Right hindlimb (tissue), 1 donor: ENCODE measurements at regions not wholly inside any gene's neighbourhood (a gene's known extent, or its start where the extent isn't known, plus 50 kb on each side); places are given as distances from the start of the nearest gene placed in this dataset.
A peak's percentile ranks its signal among the peaks of the same experiment; 100 is the strongest.
"Not testable (repeated sequence)": the region's sequence is repeated elsewhere in the genome, so short reads cannot be mapped to it uniquely, and the experiment has no call there.

ENCODE experiments used
- DNase-seq: peaks from one replicate; pipeline ENCODE4 v3.0.0-alpha.2; 2018

DNA sequence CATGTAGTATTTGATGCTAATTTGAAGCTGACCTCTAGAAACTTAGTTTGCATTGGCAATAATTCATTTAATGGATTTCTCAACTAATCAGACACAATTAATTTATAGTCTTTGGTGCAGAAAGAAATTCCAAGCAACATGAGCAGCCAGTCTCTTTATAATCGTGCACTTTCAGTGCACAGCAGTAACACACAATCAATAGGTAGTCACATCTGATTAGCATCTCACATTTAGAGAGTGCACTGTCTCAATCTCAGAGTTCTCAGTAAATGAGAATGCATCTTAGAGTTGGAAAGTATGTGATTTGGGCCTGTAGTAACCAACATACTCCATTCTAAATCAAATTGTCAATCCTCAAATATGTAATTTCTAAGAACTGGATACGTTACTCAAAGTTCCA is 377.6 kb downstream of the POM121L12 start:
- DNase-seq = no peak

DNA sequence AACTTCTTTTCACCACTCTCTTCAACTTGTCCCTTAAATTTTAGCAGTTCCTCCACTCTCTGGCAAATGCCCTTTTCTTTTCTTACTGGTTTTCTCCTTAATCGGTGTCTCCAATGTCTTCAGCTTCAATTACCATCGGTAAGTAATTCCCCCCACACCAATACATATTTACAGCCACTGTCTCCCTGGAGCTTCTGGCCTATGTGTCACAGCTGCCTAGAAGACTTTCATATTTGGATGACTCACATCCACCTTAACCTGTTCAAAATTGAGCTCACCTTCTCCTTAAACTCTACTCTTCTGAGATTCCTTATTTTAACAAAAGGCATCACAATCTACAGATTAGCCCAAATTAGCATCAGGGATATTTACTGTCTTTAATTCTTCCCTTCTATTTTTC is 380.4 kb downstream of the POM121L12 start:
- DNase-seq = no peak

DNA sequence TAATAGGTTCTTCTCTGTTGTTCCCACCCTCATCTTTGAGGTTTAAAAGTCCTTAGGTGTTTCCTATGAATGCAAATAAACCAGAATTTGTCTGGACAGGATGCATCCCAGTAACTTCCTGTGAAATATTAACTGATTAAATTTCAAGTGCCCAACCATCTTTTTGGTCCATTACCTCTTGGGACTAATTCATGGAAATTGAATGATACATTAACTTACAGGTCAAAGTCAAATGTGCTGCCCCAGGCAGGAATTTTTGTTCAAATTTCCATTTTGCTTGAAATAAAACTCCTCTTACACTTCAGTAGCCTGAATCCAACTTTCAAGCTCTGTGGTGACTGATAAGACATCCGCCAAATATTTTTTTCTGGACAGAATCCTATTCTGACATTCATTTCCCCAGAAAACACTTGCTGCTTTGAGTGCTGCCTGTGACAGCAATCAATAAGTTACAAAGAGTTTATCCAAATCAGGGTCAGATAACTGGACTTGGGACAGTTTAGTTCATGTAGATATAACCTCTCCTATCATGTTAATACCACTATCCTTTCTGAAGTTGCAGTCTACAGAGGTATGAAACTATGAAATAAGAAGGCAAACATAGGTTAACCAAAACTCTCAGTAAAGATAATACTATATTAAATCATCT is 383.5 kb downstream of the POM121L12 start:
- DNase-seq = no peak

- no peak for DNase-seq
Observed at GRCh38 chr7:53420550-53420949, 385.1 kb downstream of the POM121L12 start.

DNA sequence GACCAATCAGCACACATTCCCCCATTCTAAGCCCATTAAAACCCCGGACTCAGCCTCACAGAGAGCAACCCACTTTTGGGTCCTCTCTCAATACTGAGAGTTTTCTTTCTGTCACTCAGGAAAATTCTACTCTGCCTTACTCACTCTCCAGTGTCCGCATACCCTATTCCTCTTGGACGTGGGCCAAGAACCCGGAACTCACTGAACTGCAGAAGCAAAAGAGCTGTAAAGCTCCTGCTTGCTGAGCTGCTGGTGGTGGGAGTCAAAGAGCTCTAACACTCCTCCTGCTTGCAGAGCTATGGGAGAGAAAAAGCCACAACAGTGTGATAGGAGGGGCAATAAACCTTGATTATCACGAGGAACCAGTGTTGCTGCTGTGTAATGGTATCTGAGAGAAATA is 386.9 kb downstream of the POM121L12 start:
- DNase-seq = no peak

DNA sequence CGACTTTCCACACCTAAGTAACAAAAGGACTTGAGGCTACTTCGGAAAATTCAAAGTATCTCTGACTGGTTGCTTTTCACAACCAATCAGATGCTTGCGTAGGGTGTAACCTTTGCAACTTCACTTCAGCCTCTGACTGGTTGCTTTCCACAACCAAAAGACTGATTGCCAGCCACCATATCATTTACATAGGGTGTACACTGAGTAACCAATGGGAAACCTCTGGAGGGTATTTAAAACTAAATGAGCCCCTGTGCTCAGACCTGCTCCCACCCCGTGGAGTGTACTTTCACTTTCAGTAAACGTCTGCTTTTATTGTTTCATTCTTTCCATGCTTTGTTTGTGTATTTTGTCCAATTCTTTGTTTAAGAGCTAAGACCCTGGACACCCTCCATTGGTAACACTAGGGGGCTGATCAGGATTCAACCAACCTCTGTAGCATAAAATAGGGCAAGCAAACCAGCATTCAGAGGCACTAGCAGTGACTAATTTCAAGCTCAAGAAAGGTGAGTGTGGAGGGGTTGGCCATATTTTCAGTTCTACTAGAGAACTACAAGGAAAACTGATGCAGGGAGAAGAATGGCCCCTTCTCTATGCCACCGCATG is 390.8 kb downstream of the POM121L12 start:
- no peak for DNase-seq

DNA sequence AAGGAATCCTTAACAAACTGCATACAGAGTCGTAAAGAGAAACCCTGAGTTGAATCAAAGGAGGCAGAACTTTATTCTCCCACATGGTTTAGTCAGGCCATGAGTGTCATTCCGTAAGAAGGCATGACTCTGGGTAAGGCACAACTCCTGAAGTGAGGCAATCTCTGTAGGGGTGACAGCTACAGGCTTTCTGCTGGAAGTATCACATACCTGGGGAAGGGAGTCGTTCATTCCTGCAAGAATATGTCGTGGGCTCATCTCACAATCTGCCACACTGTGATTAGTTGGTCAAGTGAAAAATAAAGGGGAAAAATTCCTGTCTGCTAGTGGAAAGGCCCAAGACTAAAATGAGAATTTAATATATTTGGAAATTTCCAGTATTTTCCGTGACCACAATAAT is 392.6 kb downstream of the POM121L12 start:
- DNase-seq = no peak

GRCh38 chr7:53431901-53432300 is 396.5 kb downstream of the POM121L12 start:
- DNase-seq = no peak

- no peak for DNase-seq
Observed at GRCh38 chr7:53437336-53437735, 401.9 kb downstream of the POM121L12 start.

DNA sequence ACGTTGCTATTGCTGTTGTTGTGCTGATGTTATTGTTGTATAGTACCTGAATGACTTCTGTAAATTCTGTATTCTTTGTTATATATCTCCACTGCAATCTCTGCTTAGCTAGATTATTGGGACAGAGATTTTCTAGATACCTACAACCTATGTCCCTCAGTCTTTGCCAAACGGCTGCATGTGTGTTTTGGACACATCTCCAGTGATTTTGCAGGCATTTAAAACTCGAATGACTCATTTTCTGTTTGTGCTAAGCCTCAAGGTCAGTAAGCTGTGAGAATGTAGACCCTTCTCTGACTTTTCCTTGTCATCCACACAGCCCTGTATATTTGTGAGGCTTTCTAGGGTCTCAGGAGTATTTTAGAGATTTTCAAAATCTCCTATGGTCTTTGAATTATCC is 410.7 kb downstream of the POM121L12 start:
- no peak for DNase-seq

- no peak for DNase-seq
Observed at GRCh38 chr7:53458636-53459035, 423.2 kb downstream of the POM121L12 start.

- DNase-seq = no peak
Observed at GRCh38 chr7:53466371-53466770, 430.9 kb downstream of the POM121L12 start.

DNA sequence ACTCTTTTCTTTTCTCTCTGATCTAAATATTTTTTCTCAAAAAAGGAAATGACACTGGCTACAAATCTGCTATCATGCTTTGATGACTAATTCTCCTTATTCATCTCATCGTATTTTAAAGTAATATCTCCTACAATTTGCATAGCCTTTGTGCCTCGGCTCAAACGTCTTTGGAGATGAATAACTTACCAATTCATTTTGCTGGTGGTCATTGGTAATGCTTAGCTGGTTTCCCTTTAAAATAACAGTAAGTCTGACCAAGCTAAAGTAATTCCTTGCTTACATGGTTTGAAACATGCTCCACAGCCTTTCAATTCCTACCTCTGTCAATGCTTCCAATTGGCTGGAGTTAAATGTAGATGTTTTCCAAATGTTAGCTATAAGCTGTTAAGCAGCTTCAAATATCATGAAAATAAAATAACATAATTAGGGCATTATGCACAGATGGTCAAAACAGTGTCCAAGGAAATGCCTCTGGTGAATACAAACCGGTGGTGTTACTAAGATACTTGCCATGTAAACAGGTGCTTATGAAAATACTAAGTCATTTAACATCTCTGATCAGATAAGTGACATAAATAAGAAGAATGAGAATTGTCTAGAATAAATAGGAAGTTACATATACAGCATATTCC is 435.0 kb downstream of the POM121L12 start:
- no peak for DNase-seq

DNA sequence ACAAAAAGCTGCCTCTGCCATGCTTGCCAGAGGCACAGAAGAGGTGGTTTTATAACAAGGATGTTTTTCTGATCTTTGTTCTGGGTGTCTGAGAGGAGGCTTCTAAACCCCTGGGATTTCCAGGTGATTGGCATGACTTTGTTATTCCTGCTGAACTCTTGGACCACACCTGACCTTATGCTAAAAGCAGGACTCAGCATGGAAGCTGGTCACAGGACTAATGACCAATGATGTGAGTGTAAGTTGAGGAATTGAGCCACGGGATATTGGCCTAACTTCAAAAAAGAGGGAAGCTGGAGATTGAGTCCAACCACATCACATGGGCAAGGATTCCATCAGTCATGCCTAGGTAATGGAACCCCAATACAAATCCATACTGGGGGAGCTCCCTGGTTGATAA is 437.9 kb downstream of the POM121L12 start:
- DNase-seq = no peak

DNA sequence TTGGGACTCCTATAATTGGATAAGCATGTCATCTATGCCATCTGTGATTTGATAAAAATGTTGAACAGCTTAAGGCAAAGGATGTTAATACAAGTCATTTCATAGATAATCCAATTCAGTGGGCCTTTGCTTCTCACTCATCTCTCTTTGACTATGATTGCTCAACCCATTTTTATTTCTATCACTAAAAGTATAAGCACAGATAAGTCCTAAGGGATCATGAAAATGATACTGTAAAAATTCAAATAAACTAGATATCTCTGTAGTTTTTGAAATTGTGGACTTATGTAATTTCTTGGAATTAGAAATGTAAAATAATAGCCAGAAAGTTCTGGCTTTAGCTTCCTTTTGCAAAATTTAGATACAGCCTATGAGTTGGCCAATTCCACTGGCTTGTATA is 440.3 kb downstream of the POM121L12 start:
- DNase-seq = no peak

DNA sequence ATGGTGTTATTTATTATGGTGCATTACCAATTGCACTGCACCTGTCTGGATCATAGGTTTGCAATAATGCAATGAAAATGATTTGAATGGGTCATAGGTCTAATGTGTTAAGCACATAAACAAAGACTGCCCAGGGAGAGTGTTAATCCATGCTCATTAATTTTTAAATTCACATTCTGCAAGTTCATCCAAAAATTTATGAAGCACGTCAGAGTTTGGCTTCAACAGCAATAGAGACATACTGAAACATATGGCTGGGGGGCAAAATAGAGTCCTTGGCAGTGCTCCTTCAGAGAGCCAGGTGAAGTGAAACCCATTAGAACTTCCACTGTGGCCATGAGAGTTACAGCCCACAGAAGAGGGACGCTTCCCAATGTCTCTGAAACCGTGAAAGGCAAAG is 441.1 kb downstream of the POM121L12 start:
- DNase-seq = no peak

DNA sequence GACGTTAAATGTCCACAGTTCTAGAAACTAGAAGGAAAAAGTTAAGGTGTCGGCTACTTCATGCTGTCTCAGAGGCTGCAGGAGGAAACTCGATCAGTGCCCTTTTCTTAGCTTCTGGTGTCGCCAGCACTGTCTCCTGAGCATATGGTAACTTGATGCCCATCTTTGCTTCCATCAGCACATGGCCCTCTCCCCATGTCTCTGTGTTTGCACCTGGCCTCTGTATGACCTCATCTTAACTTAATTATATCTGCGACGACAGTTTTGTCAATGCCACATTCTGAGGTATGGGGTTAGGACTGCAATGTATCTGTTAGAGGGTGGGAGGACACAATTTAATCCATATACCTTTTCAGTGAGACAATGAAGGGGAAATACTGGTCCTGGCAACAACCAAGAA is 449.9 kb downstream of the POM121L12 start:
- DNase-seq = no peak

GRCh38 chr7:53491051-53491450 is 455.6 kb downstream of the POM121L12 start:
- DNase-seq = peak; percentile 76

- DNase-seq = not testable (repeated sequence)
Observed at GRCh38 chr7:53495181-53495580, 459.7 kb downstream of the POM121L12 start.

DNA sequence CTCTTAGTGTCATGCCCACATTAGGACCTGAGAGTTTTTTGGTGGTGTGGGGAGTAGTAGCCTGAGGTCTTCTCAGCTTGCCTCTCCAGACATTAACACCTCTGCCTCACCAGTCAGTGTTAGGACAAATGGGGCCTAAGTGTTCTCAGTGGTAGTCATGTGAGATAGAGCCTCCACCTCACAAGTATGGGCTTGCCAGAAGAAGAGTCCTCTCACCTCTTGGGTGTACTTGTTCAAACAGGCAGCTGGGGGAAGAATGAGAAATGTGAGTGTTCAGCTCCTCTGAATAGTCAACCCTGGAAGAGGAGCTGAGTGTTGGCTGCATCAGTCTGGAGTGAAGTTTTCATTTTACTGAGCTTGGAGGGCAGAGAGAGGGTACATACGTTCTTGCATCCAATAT is 464.6 kb downstream of the POM121L12 start:
- no peak for DNase-seq

GRCh38 chr7:53504914-53505313 is 469.5 kb downstream of the POM121L12 start:
- no peak for DNase-seq

DNA sequence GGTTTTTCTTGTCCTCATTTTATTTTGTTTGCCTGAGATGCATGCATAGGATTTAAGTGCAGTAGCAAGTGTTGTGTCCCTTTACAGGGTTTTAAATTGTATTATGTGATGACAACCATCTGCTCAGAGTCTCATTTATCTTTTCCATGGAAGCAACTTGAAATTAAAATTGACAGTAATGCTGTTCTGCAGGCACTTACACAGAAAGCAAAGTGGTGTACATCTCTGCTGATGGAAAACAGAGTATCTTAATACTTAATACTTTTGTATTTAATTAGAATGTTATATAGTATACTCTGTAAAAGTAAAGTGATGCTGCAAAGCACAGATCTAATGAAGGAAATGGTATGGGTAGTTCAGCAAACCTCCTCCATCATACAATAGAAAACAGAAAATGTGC is 482.9 kb downstream of the POM121L12 start:
- DNase-seq = no peak

- no peak for DNase-seq
Observed at GRCh38 chr7:53520841-53521240, 485.4 kb downstream of the POM121L12 start.

- DNase-seq = no peak
Observed at GRCh38 chr7:53521638-53522184, 486.3 kb downstream of the POM121L12 start.
